GM18858 (cell line): ENCODE measurements at regions not wholly inside any gene's neighbourhood (a gene's known extent, or its start where the extent isn't known, plus 50 kb on each side); places are given as distances from the start of the nearest gene placed in this dataset.

ENCODE experiments used
- ATAC-seq: cut with Tn5 transposase; IDR thresholded peaks from one replicate; pipeline ENCODE4 v1.9.1; 2021; ENCODE audit not compliant: unreplicated experiment

GRCh38 chr20:20993372-20993771, 112.8 kb downstream of the LINC00237 start:
- ATAC-seq = no peak

GRCh38 chr20:20992686-20993360, 113.3 kb downstream of the LINC00237 start:
- no peak for ATAC-seq

- no peak for ATAC-seq
These were observed 113.9 kb downstream of the LINC00237 start for GRCh38 chr20:20992277-20992676.

DNA sequence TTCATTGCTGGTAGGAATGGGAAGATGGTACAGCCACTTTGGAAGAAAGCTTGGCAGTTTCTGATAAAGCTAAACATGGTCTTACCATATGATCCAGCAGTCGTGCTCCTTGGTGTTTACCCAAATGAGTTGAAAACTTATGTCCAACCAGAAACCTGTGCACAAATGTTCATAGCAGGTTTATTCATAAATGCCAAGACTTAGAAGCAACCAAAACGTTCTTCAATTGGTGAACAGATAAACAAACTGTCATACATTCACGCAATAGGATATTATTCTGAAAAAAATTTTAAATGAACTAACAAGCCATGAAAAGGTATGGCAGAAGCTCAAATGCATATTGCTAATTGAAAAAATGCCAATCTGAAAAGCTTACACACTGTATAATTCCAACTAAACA, 117.1 kb downstream of the LINC00237 start:
- ATAC-seq = no peak

GRCh38 chr20:20979934-20980333, 126.2 kb downstream of the LINC00237 start:
- no peak for ATAC-seq

DNA sequence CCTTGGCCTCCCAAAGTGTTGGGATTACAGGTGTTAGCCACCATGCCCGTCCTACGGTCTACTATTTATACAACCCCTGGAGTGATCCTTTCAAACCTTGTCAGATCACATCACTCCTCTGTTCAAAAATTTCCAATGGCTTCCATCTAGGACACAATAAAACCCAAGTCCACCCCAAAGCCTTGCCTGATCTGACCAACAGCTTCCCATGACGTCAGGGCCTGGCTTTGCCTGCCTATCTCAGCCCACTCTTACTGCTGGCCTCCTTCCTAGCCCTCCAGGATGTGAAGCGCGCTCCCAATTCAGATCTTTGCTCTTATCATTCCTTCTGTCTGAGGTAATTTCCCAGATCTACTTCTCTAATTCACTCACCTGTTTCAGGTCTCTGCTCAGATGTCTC, 128.4 kb downstream of the LINC00237 start:
- no peak for ATAC-seq

DNA sequence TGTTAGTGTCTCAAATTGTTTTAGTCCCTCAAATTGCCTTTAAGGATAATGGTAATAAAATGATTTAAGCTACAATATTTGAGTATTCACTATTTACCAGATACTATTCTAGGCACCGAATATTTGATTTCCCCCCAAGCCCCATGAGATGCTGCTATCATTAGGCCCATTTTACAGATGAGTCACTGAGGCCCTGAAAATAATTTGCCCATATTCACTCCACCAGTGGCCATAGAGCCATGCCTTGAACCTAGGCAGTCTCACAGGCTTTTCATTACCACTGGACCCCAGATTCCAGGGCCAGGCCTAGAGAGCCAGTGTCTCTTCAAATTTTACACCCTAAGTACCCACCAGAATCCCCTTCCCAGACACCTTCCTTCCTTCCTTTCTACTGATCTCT, 133.7 kb downstream of the LINC00237 start:
- no peak for ATAC-seq

GRCh38 chr20:20971810-20972209, 134.3 kb downstream of the LINC00237 start:
- no peak for ATAC-seq

GRCh38 chr20:20970841-20971240, 135.3 kb downstream of the LINC00237 start:
- no peak for ATAC-seq

- ATAC-seq = no peak
These were observed 136.4 kb downstream of the LINC00237 start for GRCh38 chr20:20969701-20970280.

DNA sequence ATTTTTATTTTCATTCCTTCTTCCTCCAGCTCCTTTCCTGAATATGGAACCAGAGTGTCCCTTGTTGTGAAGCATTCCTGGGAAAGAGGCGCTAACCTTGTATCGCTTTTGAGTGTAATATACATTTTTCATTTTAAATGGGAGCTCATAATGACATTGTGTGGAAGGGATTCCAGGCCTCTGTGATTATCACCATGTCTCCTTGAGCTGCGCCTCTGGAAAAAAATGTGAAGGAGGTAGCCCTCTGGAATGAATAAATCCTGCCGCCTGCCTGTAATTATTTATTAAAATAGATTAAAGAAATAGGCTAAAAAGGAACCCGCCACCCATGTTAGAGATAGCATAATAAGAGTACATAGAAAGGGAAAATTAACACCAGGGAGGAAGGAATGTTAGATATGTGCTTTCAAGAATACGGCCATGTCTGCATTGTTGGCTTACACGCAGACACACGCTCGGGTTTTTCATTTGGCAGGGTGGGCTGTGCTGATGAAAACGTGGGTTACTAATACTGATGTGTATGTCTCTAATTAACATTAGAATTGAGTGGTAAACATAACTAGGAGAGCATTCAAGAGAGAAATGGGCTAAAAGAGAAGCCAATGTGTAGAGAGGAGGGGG, 138.5 kb downstream of the LINC00237 start:
- ATAC-seq = no peak

DNA sequence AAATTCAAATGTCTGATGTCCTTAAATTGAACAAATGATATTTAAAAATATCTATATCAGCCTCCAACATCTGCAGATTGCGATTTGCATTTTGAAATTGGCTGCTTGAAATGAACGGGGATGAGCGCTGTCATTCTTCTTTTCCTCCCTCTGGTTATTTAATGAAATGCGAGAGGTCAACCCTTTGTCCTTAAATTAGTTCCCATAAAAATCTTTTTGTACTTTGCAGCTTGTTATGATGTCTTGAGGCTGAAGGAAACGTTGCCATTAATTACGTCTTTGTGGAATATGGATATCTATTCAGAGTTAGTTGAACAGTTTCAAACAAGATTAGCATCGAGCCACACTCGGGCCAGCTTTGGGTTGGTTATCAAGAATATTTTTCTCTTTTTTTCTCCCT, 140.0 kb downstream of the LINC00237 start:
- ATAC-seq = no peak

GRCh38 chr20:20959031-20959755, 147.0 kb downstream of the LINC00237 start:
- ATAC-seq = no peak

DNA sequence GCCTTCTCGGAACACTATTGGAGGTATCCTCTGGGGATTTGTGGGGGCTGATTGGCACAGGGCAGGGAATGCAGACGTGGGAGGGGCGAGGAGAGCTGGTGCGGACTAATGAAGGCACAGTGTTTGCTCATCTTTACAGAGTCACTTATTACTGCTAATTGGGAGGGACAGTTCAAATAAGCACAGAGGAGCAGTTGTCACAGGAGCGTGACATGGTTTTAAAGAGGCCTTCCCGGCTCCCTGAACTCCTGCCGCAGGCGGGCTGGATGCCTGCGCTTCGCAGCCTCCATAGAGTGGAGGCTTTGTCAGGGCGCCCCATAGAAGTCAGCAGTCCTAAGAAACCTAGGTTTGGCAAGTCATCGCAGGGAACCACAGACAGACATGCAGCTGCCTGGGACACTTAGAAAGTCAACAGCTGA, 149.6 kb downstream of the LINC00237 start:
- ATAC-seq = no peak

GRCh38 chr20:20955892-20956291, 150.3 kb downstream of the LINC00237 start:
- no peak for ATAC-seq

DNA sequence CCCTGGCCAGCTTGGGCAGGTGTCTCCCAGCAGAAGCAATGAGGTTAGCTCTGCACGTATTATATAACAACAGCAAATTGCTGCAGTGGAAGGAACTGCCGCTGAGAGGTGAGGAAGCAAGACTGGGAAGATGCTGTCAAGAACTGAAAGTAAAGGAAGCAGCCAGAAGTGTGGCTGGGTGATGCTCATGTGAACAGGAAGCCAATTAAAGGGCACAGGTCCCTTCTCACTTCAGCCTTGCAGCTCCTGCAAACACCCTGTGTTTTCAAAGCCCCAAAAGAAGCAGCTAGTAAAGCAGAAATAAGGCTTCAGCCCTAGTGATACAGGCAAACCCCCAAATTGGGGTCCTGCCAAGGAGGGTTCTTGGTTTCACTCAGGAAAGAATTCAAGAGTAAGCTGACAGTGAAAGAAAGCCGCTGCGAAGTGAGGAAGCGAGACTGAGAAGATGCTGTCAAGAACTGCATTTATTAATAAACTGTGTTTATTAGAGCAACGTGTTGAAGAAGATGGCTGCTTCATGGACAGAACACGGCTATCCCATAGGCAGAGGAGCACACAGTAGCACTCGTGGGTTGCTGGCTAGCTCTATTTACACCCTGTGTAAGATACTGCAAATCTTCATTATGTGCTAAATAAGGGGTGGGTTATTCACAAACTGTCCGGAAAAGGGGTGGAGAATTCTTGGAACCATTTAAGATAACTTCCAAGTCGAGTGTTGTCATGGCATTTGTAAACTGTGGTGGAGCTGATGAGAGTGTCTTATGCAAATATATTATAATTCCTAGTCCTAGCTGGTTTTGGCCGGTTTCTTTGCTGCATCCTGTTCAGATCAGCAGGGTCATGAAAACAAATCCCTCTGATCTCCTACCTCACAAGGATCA, 152.2 kb downstream of the LINC00237 start:
- no peak for ATAC-seq

DNA sequence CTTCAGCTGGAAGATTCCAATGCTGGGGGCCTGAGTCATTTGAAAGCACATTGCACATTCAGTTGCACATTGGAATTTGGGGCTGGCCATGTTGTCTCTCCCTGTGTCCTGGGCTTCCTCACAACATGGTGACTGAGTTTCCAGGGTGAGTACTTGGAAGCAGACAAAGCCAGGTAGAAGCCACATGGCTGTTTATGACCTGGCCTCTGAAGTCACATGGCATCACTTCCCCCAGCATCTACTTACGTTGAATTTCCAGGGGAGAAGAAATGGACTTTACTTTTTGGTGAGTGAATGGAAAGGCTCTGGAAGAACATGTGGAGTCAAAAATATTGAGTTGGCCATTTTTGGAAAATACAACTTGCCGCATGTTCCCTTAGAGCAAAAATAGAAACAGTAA, 155.5 kb downstream of the LINC00237 start:
- ATAC-seq = no peak

DNA sequence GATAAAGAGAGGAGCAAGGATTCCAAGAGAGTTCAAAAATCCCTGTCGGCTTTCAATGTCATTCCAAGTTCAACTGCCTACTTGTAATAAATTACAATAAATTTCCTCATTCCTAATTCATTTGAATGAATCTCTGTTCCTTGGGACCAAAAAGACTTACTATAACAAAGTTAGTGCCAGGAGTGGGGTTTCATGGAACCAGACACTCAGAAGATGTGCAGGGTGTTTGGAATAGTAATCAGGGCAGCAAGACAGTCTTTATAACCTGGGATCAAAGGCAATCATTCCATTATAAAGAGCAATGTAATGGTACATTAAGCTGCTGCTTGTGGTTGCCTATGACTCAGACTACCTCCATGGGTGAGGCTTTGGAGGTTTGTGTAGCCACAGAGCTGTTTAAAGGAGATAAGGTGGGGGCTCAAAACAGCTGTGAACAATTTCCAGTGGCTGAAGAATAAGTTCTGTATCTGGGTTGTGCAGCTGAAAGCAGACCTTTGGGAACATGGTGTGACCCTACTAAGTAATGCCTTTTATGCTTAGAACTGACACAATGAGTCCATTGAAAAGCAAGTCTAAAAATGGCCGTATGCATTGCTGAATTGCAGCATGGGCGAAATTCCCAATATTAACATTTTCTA, 159.9 kb downstream of the LINC00237 start:
- ATAC-seq = no peak

- ATAC-seq = no peak
These were observed 164.7 kb downstream of the LINC00237 start for GRCh38 chr20:20941468-20941889.

- ATAC-seq = no peak
These were observed 167.2 kb downstream of the LINC00237 start for GRCh38 chr20:20939006-20939405.
